NCI-H1694 treated with DMSO at 0.1 percent for 48 hours (cell line): ENCODE measurements at regions not wholly inside any gene's neighbourhood (a gene's known extent, or its start where the extent isn't known, plus 50 kb on each side); places are given as distances from the start of the nearest gene placed in this dataset.
"Not testable (repeated sequence)": the region's sequence is repeated elsewhere in the genome, so short reads cannot be mapped to it uniquely, and the experiment has no call there.

Experiments
- DNase-seq: peaks from one replicate; lab custom pipeline; 2025; lab: John Stamatoyannopoulos, UW

GRCh38 chr21:28281357-28281756 lies 711.3 kb downstream of the LTN1 start:
- DNase-seq = not testable (repeated sequence)

- DNase-seq = no peak
Observed at GRCh38 chr21:28280611-28281010, 712.1 kb downstream of the LTN1 start.

DNA sequence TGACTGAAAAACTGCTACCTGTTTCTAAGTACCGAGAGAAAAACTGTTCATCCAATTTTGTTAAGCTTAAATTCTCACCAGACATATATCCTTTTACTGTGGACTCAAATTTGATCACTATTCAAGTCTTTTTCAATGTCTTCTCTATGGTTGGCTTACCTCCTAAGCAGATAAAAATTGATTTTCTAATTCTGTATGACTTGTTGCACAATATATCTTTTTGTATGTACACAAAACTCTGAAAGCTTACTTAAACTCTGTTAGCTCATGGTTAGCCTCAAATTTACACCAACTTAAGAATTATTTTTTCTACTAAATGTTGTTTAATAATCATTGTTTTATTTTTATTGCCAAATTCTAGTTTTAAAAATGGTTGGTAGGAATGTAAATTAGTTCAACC lies 715.4 kb downstream of the LTN1 start:
- no peak for DNase-seq

DNA sequence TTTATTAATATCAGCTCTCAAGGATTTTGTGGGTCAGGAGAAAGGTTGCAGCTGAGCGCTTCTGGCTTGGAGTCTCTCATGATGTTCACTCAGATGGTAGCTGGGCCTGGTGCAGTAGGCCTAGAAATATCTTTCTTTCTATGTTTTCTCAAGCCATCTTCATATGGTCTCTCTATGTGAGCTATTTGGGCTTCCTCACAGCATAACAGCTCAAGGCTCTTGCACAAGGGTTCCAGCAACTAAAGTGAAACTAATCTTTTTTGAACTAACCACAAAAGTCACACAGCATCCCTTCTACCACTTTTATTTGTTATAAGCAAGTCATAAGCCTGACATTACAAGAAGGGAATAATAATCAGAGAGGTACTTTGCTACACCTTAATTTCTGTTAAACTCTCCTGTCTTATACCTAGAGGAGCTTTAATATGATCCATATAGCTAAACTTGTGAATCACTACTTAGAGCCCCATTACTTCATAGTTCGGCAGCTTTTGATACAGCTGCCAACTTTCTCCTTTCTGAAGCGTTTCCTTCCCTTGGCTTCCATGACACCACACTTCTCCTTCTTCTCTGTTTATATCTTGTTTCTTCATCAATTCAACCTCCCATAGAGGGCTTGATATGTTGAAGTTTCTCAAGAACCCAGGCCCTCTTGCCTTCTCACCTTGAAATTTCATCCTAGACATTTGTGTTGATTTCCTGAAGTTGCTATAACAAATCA lies 720.2 kb downstream of the LTN1 start:
- no peak for DNase-seq

- DNase-seq = no peak
Observed at GRCh38 chr21:28269173-28269572, 723.5 kb downstream of the LTN1 start.

GRCh38 chr21:28268685-28269084 lies 724.0 kb downstream of the LTN1 start:
- DNase-seq = no peak

DNA sequence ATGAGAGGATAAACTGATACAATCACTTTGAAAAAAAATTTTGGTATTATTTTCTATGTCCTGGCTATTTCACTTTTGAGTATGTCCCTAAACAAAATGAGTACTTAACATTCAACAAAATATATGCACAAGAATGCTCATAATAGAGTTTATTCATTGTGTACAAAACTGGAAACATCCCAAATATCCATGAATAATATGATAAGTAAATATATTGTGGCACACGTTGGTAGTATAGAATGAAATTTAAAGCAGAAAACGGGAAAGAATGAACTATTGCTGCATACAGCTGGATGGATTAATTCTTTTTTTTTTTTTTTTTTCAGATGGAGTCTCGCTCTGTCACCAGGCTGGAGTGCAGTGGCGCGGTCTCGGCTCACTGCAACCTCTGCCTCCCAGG lies 725.2 kb downstream of the LTN1 start:
- DNase-seq = no peak

- no peak for DNase-seq
Observed at GRCh38 chr21:28266061-28266460, 726.6 kb downstream of the LTN1 start.

- no peak for DNase-seq
Observed at GRCh38 chr21:28263974-28264373, 728.7 kb downstream of the LTN1 start.

- no peak for DNase-seq
Observed at GRCh38 chr21:28261298-28261697, 731.4 kb downstream of the LTN1 start.

DNA sequence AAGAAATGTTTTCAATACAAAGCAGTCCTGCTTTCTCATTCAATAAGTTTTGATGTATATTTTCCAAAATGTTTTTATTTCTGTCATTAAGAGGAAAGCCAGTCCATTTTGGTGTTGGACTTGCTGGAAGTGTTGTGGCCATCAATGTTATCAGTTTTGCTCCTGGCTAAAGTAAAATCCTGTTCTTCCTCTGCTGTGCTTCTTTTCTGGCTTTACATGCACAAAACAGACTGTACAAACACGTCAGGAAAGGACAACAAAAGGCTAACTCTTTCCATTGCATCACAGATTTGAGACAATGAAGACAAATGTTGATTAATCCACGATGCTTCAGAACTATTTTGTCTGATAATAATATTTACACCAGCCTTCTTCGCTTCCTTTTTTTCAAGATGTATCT lies 735.4 kb downstream of the LTN1 start:
- DNase-seq = no peak

- no peak for DNase-seq
Observed at GRCh38 chr21:28256837-28257236, 735.8 kb downstream of the LTN1 start.

DNA sequence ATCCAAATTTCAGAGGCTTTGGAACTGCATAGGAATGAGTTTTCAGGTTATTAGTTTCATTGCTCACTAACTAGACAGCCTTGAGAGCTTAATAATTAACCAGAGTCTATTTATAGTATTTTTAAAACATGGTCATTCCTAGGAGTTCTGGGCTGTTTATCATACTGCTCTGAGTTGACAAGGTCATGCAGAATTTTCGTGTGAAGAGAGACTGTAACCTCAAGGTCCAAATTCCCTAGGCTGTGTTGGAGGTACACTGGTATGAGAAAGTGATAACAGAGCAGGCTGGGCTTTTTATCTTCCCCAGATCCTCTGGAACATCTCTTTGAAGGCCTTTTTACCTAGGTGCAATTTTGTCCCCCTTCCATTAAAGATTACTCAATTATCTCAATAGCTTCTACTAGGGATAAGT lies 736.3 kb downstream of the LTN1 start:
- no peak for DNase-seq

- no peak for DNase-seq
Observed at GRCh38 chr21:28253961-28254360, 738.7 kb downstream of the LTN1 start.

GRCh38 chr21:28253338-28253737 lies 739.3 kb downstream of the LTN1 start:
- no peak for DNase-seq

DNA sequence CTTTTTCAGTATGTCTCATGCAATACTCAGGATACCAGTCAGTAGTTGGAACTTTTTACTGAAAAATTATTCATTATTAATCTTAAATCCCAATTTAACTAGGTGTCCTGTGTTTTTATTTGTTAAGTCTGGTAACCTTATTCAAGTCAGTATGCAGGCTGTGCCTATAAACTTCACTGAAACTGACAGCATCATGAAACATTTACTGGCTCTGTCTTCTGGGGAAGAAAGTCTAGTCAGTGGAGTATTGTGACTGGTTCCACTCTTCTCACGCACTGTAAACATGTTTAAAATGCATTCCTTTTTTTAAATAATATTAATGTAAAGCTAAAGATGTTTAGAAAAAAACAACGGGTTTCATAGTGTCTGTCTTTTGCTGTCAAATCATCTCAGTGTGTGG lies 739.7 kb downstream of the LTN1 start:
- DNase-seq = no peak

DNA sequence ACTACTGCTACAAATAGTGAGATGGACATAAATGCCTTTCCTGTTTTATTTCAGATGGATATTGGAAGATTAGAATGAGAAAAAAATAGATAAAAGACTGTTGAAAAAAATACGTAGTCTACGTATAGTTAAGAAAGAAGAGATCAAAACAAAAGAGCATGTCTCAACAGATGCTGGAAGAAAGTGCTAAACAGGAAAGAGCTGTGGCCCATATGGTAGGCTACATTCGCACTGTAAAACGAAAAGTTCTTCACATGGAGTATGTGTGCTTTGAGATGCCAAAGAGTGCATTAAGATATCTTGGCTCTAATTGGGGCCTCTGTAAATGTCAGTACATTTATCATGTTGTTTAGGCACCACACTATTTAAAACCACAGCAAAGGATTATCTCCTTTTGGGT lies 741.7 kb downstream of the LTN1 start:
- no peak for DNase-seq

DNA sequence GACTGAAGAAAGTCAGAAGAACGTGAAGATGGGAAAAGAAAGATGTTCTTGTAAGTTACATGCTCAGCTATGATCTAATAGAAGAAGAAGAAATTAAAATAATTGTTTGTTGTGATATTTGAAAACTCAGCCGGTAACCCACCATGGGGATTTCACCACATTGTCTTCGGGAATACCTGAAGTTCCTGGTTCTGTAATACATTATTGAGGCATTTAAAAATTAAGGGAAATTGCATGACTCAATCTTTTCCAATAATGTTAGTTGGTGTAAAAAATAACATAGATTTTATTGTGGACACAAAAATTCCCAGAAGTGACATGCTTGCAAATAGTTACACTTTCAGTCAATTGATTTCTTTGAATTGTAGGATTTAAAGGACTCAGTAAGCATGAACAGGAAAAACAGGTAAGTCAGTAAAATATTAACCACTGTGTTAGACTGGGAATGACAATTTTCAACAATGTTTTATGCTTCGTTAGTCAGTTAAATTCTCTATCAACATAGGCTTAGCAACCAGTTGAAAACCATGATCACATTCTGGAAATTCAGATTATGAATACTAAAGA lies 745.1 kb downstream of the LTN1 start:
- DNase-seq = no peak

- DNase-seq = no peak
Observed at GRCh38 chr21:28240586-28240985, 752.1 kb downstream of the LTN1 start.

- no peak for DNase-seq
Observed at GRCh38 chr21:28239340-28239739, 753.3 kb downstream of the LTN1 start.

GRCh38 chr21:28237661-28238060 lies 755.0 kb downstream of the LTN1 start:
- DNase-seq = no peak

DNA sequence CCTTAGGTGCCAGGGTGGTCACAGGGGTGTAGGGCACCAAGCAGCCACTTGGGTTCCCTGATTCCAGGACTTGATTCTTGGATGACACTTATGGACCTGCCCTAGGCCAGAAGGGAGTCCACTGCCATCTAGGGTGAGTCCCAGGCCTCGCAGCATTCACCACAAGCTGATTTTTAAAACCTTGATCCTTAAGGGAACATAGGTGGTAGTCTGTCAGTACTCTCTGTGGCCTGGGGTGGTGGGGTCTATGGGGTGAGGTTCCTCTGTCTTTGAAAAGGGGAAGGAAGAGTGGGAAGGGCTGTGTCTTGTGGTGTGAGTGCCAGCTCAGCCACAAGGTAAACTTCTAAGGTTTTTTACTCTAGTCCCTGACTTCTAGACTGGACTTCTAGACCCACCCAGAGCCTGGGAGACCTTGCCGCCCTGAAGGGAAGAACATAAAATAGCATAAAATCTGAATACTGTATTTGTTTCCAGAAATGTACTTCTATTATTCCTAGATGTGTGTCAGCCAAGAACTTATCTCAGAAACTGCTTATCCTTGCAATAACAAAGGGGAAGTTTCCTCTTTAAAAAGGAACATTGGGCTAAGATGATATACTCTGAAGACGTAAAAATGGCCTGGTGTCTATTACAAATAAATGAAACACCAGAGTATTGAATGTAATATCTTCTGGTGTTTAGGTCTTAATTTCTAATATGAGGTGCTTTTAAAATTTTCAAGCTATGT lies 757.3 kb downstream of the LTN1 start:
- DNase-seq = no peak

DNA sequence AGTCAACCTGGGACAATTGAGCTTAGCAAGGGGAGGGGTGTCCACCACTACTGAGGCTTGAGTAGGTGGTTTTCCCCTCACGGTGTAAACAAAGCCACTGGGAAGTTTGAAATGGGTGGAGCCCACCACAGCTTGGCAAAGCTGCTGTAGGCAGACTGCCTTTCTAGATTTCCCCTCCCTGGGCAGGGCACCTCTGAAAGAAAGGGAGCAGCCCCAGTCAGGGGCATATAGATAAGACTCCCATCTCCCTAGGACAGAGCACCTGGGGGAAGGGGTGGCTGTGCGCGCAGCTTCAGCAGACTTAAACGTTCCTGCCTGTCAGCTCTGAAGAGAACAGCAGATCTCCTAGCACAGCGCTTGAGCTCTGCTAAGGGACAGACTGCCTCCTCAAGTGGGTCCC lies 758.4 kb downstream of the LTN1 start:
- no peak for DNase-seq
